ENCODE measurements at regions not wholly inside any gene's neighbourhood (a gene's known extent, or its start where the extent isn't known, plus 50 kb on each side); places are given as distances from the start of the nearest gene placed in this dataset.
"Not testable (repeated sequence)": the region's sequence is repeated elsewhere in the genome, so short reads cannot be mapped to it uniquely, and the experiment has no call there.

DNA sequence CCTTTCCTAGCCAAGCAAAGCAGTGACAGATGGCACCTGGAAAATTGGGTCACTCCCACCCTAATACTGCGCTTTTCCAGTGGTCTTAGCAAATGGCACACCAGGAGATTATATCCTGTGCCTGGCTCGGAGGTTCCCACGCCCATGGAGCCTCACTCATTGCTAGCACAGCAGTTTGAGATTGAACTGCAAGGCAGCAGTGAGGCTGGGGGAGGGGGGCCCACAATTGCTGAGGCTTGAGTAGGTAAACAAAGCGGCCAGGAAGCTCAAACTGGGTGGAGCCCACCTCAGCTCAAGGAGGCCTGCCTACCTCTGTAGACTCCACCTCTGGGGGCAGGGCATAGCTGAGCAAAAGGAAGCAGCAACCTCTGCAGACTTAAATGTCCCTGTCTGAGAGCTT is 635.0 kb downstream of the C12orf50 start:
- DNase-seq: not testable (repeated sequence)

DNA sequence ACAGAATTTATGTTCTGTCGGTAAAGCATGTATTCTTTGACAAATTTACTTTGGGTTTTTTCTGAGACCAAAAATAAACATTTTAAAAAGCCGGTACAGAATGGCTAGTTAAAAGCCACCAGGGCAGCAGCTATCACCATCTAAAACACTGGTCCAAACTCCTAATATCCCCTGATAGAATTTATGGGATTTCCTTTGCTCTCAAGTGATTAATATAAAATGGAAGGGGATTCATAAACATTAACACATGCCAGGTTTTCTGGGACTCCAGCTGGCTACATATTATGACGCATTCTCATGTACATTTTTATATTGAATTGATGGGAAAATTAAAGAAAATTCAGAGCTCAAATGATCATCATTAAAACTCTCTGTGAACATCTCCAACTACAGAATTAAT is 640.8 kb downstream of the C12orf50 start:
- no peak for DNase-seq

GRCh38 chr12:87385322-87385721 is 643.9 kb downstream of the C12orf50 start:
- no peak for DNase-seq

DNA sequence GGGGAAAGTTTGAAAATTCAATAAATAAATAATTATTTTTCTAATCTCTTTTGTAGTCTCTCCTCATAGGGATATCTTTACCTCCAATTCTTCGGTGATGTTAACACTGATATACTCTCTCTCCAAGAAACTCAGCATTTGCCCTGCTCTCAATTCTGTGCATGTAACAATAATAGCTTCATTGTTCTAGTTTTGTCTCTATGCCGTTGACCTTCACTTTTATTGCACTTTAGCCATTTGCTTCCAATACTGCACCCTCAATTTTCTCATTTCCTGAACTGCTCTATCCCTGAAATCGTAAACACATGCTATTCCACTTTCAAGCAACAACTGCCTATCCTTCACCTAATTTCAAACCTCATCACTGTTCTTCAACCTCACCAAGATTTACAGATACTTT is 645.0 kb downstream of the C12orf50 start:
- no peak for DNase-seq

GRCh38 chr12:87383680-87384079 is 645.5 kb downstream of the C12orf50 start:
- no peak for DNase-seq

DNA sequence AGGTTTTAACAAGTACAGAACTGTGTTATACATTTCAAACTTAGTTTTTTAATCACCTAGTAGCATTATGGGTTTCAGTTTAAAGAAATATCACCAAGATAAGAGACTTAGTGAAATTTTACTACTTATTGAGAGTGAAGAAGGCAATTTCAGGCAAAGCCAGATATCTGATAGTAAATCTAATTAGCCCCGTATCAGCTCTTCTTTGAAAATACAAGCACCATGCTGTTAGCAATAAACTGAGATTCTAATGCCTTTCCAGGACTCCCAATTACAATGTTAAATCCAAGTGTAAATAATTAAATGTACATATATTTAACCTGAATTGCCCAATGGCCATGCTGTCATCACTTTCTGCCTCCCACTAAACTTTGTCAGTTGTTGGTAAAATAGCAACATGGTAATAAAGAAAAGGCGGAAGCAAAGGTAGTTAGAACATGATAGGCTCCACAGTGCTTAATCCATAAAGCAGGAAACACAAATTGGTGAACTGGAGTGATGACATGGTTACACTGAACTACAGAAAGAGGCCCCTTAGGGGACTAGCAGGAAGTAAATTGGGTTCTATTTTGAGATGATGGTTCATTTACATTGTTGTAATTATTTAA is 646.1 kb downstream of the C12orf50 start:
- no peak for DNase-seq

DNA sequence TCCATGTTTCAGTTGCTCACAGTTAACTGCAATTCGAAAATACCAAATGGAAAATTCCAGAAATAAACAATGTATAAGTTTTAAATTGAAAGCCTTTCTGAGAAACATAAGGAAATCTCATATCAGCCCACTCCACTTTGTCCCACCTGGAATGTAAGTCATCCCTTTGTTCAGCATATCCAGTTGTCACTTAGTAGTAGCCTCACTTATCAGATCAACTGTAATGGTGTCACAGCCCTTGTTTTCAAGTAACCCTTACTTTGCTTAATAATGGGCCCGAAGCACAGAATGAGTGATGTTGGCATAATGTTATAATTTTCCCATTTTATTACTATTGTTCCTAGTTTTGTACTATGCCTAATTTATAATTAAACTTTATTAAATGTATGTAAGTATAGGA is 646.8 kb downstream of the C12orf50 start:
- DNase-seq: no peak

- no peak for DNase-seq
These were observed 647.5 kb downstream of the C12orf50 start for GRCh38 chr12:87381742-87382141.

DNA sequence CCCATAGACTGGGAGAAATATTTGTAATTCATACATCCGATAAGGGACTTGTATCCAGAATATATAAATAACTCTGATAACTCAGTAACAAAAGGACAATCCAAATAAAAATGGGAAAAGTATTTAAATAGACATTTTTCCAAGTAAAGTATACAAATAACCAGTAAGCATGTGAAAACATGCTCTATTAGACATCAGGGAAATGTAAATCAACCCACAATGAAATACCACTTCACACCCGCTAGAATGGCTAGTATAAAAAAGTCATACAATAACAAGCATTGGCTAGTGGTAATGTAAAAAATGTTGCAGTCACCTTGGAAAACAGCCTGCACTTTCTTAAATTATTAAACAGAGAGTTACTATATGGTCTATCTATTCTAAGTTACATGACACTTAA is 650.7 kb downstream of the C12orf50 start:
- DNase-seq: no peak

DNA sequence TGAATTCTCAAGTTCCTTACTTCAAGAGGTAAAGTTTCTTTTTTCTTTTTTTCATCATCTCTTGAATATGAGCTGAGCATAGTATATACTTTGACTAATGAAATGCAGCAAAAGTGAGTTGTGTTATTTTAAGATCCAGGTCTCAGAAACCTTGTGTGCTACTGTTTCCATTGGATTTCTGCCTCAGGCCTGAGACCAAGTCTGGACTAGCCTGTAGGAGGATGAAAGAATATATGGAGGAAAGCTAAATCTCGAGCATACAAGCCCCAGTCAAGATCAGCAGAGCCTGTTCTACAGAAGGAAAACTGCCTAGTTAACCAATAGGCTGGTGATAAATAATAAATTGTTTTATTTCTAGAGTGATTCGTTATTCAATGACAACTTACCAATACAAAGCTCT is 652.5 kb downstream of the C12orf50 start:
- DNase-seq: no peak

- DNase-seq: no peak
These were observed 660.0 kb downstream of the C12orf50 start for GRCh38 chr12:87369161-87369560.

DNA sequence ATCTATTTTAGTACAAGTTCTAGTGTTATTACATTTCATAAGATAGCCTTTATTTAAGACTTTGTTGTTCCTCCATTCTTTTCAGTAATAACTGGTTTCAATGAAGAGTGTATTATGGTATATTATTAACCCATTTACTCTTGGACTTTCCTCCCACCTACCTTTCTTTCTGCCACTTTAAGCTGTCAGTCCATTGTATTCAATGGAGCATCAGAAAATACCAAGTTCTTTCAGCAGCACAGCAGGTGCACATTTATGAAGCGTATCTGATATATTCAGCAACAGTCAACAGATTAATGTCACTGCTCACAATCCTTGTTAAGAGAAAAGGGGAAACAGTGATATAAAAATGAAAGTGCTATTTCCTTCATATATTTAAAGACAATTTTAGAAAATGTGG is 660.9 kb downstream of the C12orf50 start:
- DNase-seq: no peak

DNA sequence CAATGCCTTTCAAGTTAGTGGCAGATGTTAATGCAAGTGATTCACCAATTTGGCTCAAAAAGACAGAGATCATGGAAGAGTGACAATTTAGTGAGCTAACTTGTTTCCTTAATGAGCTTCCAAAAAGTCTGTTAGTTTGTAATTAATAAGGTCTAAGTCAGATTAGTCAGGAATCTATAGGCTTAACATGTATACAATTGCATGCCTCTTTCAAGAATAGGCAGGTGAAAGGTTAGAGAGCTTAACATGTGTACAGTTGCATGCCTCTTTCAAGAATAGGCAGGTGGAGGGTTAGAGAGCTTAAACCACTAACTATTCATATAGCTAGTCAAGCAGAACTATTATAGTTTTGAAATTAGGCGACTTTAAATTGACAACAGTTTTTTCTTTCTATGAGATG is 663.8 kb downstream of the C12orf50 start:
- DNase-seq: no peak

DNA sequence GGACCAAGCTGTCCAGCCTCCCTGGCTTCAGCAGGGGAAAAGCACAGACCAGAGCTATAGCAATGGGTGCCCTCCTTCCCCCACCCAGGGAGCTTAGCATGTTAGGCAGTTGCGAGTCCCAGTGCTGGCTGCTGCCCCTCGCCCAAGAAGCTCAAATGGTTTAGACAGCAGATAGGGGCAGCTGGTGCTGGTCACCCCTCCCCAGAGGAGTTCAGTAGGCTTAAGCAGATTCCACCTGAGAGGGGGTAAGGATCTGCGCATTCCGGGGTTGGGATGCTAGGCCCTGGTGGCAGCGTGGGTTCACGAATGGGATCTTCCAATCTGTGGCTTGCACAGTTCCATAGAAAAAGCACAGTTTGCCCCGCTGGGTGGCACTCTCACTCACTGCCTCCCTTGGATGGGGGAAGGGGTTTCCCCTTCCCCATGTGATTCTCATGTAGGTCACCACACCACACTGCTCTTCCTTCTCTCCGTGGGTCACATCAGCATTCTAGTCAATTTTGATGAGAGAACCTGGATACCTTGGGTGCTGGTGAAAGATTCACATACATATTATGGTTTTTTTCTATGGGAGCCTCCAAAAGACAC is 665.6 kb downstream of the C12orf50 start:
- DNase-seq: no peak

DNA sequence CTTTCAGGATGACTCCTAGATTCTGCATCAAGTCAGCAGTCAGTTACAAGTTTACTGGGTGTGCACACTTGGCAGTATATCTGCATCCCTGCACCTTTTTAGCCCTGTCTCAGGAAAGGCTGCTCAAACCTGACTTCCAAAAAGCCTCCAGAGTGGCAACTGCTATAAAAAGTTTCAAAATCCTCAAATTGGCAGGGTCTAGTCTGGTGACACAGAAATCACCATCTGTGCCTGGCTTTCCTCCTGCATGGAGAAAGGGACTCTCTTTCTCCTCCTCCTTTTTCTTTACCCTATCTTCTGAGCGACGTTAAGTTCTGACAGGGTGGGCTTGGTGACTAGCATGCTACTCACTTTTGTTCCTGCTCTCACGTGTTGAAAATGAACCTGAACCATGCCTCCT is 679.5 kb downstream of the C12orf50 start:
- DNase-seq: no peak

DNA sequence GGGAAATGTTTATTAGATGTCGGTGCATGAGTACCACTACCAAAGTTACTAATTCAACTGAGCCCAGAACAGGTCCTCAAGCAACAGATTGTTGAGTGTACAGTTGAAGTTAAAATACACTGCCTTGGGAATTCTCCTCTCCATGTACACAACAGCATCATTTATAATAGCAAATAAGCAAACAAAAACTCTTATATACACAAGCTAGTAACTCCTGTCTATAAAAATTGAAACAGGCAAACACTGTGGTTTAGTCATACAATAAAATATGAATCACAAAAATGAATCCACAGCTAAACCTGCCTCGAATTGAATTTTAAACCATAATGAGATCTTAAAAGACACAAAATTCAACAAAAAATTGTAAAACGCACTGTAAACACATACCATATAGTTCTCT is 681.1 kb downstream of the C12orf50 start:
- no peak for DNase-seq

DNA sequence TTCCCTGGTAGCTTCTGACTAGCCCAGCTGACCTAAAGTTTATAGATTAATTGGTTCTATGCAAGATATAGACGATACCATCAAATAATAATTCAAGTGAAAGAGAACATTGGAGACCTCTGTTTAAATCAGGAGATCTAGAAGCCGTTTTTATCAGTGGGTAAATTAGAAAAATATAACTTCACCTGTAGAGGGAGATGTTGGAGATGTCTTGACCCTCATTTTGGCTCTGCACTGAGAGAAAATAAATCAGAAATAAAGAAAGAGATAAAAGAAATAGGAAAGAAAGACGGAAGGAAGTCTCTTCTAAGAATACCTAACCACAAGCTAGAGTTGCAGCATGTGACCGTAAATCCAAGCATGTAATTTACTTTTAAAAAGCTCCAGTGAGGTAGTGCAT is 684.5 kb downstream of the C12orf50 start:
- DNase-seq: no peak

GRCh38 chr12:87338681-87339080 is 690.5 kb downstream of the C12orf50 start:
- no peak for DNase-seq

GRCh38 chr12:87336814-87337336 is 692.3 kb downstream of the C12orf50 start:
- DNase-seq: no peak

DNA sequence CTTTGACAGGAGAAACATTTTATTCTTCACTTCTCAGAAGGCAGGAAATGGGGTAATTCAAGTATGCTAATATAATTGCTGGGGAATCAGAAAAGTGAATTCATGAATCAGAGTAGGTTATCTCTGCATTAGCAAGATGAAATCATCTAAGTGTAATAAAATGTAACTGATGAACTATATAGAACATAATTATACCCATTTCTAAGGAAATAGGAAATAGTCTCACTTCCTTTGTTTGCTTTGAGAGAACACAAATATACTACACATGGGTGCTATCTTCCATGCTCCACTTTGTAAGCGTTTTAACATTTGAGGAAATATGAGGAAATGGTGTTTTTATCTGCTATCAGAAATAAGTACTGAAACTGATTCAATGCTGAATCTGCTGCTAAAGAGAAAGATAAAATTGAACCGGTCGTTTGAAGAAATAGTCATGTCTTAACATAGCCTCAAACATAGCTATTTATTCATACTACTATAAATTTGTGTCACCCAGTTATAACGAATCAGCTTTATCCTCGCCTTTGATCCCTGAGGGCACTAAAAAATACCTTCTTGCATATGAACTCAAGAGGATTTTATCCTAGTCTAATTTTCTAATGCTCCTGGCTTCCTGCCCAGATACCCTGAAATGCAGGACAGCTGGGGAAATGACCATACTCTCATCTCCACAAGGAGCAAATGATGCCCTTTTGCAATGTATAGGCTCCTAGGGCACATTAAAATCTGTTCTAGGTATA is 696.0 kb downstream of the C12orf50 start:
- no peak for DNase-seq

- not testable (repeated sequence) for DNase-seq
These were observed 699.1 kb downstream of the C12orf50 start for GRCh38 chr12:87330071-87330555.

DNA sequence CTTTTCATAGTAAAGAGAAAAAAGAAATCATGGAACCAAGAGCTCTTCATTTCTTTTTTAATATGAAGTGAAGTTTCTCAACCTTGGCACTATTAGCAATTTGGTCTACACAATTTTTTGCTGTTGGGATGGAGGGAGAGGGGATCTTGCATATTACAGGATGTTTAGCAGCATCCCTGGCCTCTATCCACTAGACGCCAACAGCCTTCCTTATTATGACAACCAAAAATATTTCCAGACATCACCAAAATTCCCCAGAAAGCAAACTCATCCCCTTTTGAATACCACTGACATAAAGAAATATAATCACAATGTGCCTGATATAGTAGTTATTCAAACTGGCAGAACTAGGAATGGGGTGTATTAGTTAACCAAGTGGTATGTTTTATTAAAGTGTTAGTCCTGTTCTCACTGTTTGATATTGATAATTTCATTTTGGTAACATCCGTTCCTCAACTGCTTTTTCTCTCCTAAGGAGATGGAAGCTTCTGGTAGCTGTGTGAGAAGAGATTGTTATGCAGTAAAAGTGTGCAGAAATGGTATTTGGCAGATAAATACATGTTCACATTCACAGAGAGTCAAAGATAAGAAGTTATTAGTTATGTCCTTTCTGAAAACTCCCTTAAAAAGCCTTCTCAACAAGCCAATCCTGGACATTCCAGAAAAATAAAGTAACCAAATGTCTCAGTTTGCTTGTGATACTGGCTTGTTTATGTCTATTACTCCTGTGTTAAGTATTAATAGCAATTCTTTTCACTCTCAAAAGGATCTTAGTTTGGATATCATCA is 699.9 kb downstream of the C12orf50 start:
- DNase-seq: no peak

- no peak for DNase-seq
These were observed 705.8 kb downstream of the C12orf50 start for GRCh38 chr12:87323369-87323768.

All from bone marrow (tissue), 2 donors.